Prostate gland (tissue), 2 donors: ENCODE measurements at regions not wholly inside any gene's neighbourhood (a gene's known extent, or its start where the extent isn't known, plus 50 kb on each side); places are given as distances from the start of the nearest gene placed in this dataset.

Experiments
- CTCF ChIP-seq, 4 experiments: fragments of 200-600 bp in 2 of 4; fragments of 450-650 bp in 2 of 4; sonication (generic) in 2 of 4; IDR thresholded peaks; 1 replicate in 3 of 4; 2 replicates in 1 of 4; pipeline ENCODE4 v1.5.1; 2016 to 2019; ENCODE audit warnings: antibody characterized with exemption in 4 of 4, mild to moderate bottlenecking in 2 of 4, moderate library complexity in 2 of 4
- POLR2A ChIP-seq: fragments of 450-650 bp; IDR thresholded peaks from one replicate; pipeline ENCODE4 v1.6.1; 2016; ENCODE audit warnings: antibody characterized with exemption, mild to moderate bottlenecking
- POLR2AphosphoS5 ChIP-seq: sonication (generic); formaldehyde crosslinking; IDR thresholded peaks from one replicate; pipeline ENCODE4 v1.6.1; 2017; ENCODE audit warnings: antibody characterized with exemption

DNA sequence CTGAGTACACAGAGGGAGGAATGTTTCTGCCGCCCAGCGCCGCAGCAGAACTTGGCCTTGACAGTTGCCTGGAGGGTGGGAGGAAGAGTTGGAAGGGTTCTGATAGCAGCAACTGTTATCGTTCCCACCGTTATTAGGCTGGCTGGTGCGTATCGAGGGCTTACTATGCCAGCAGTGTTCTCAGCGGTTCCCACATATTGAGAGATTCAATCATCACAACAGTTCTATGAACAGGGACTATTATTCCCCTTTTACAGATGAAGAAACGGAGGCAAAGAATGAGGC, 380.1 kb upstream of the SULF2 start:
- TF ChIP-seq POLR2AphosphoS5 (no peak), CTCF (IDR thresholded peaks at IDR 0.05) (no peak), POLR2A (no peak)
